Right atrium auricular region (tissue), 2 donors: ENCODE measurements at regions not wholly inside any gene's neighbourhood (a gene's known extent, or its start where the extent isn't known, plus 50 kb on each side); places are given as distances from the start of the nearest gene placed in this dataset.

Experiments used
- DNase-seq: peaks from one replicate; pipeline ENCODE4 v3.0.0-alpha.2; 2019; ENCODE audit warnings: low spot score
- H3K27ac ChIP-seq, 2 donors: fragments of 200-600 bp; sonication (generic); 1 replicate in 1 of 2; 2 replicates in 1 of 2; pipeline ENCODE4 v1.5.1; 2016 to 2019
- H3K27me3 ChIP-seq, 2 donors: fragments of 200-600 bp; sonication (generic); one replicate each; pipeline versions ENCODE4 v1.5.1 to v1.6.0; 2017 to 2019
- H3K36me3 ChIP-seq: fragments of 200-600 bp; sonication (generic); one replicate; pipeline ENCODE4 v1.5.1; 2016
- H3K4me1 ChIP-seq, 2 donors: fragments of 200-600 bp; sonication (generic); one replicate each; pipeline versions ENCODE4 v1.5.1 to v1.6.0; 2017 to 2019
- H3K4me3 ChIP-seq, 2 donors: fragments of 200-600 bp; sonication (generic); 1 replicate in 1 of 2; 2 replicates in 1 of 2; pipeline ENCODE4 v1.5.1; 2017 to 2019; ENCODE audit warnings: mild to moderate bottlenecking in 1 of 2, moderate library complexity in 1 of 2
- H3K9me3 ChIP-seq, 2 donors: fragments of 200-600 bp; sonication (generic); one replicate each; pipeline ENCODE4 v1.5.1; 2019
- CTCF ChIP-seq, 2 donors: fragments of 200-600 bp; sonication (generic); IDR thresholded peaks; one replicate each; pipeline ENCODE4 v1.5.1; 2019; ENCODE audit warnings: antibody characterized with exemption in 2 of 2

- Histone ChIP-seq H3K4me1 (no peaks in the 10 kb centered on the region), H3K36me3 (no peaks in the 10 kb centered on the region), H3K9me3 (peaks cover 0 to 8% of the 10 kb centered on the region in 2 donors), H3K27ac (no peak overlapping the region), H3K27me3 (no peaks in the 10 kb centered on the region), H3K4me3 (no peak overlapping the region)
- DNase-seq = no peak
- no peak for TF ChIP-seq CTCF (IDR thresholded peaks at IDR 0.05)
These were observed 913.4 kb upstream of the RAG2 start for GRCh38 chr11:37511425-37511933.

- no peak for DNase-seq
- no peak overlapping the region for H3K27ac ChIP-seq
- H3K9me3 ChIP-seq = no peaks in the 10 kb centered on the region
- TF ChIP-seq CTCF (IDR thresholded peaks at IDR 0.05) = no peak
- no peak overlapping the region for H3K4me3 ChIP-seq
- H3K36me3 ChIP-seq = no peaks in the 10 kb centered on the region
- H3K4me1 ChIP-seq = no peaks in the 10 kb centered on the region
- H3K27me3 ChIP-seq = no peaks in the 10 kb centered on the region
These were observed 911.5 kb upstream of the RAG2 start for GRCh38 chr11:37509506-37509905.

GRCh38 chr11:37506531-37506930 is 908.5 kb upstream of the RAG2 start:
- Histone ChIP-seq H3K27me3 (no peaks in the 10 kb centered on the region), H3K4me3 (no peak overlapping the region), H3K36me3 (no peaks in the 10 kb centered on the region), H3K9me3 (no peaks in the 10 kb centered on the region), H3K4me1 (no peaks in the 10 kb centered on the region), H3K27ac (no peak overlapping the region)
- TF ChIP-seq CTCF (IDR thresholded peaks at IDR 0.05) = no peak
- no peak for DNase-seq

GRCh38 chr11:37505406-37505805 is 907.4 kb upstream of the RAG2 start:
- DNase-seq = no peak
- Histone ChIP-seq H3K4me3 (no peak overlapping the region), H3K27me3 (no peaks in the 10 kb centered on the region), H3K27ac (no peak overlapping the region), H3K36me3 (no peaks in the 10 kb centered on the region), H3K4me1 (no peaks in the 10 kb centered on the region), H3K9me3 (no peaks in the 10 kb centered on the region)
- TF ChIP-seq CTCF (IDR thresholded peaks at IDR 0.05) = no peak

- H3K27ac ChIP-seq = no peak overlapping the region
- H3K4me3 ChIP-seq = no peak overlapping the region
- no peaks in the 10 kb centered on the region for H3K36me3 ChIP-seq
- H3K4me1 ChIP-seq = no peaks in the 10 kb centered on the region
- no peaks in the 10 kb centered on the region for H3K27me3 ChIP-seq
- H3K9me3 ChIP-seq = no peaks in the 10 kb centered on the region
- DNase-seq = no peak
- TF ChIP-seq CTCF (IDR thresholded peaks at IDR 0.05) = no peak
These were observed 906.9 kb upstream of the RAG2 start for GRCh38 chr11:37504921-37505320.

- H3K9me3 ChIP-seq = no peaks in the 10 kb centered on the region
- no peak for DNase-seq
- H3K27me3 ChIP-seq = no peaks in the 10 kb centered on the region
- no peaks in the 10 kb centered on the region for H3K36me3 ChIP-seq
- no peak for TF ChIP-seq CTCF (IDR thresholded peaks at IDR 0.05)
- H3K4me1 ChIP-seq = no peaks in the 10 kb centered on the region
- H3K4me3 ChIP-seq = no peak overlapping the region
- no peak overlapping the region for H3K27ac ChIP-seq
These were observed 906.1 kb upstream of the RAG2 start for GRCh38 chr11:37504060-37504611.
